CD14-positive monocyte (primary cell): ENCODE measurements at regions not wholly inside any gene's neighbourhood (a gene's known extent, or its start where the extent isn't known, plus 50 kb on each side); places are given as distances from the start of the nearest gene placed in this dataset.

Experiments
- DNase-seq, 3 donors: peaks; one replicate each; pipeline ENCODE4 v3.0.0-alpha.2; 2011 to 2022
- H2AFZ ChIP-seq: 2 replicates; pipeline ENCODE4 v1.6.0; 2012; ENCODE audit warnings: mild to moderate bottlenecking, low read depth, low read length, inconsistent platforms; ENCODE audit not compliant: insufficient read depth, poor library complexity, severe bottlenecking
- H3K27ac ChIP-seq, 2 donors: 1 replicate in 1 of 2; 2 replicates in 1 of 2; pipeline ENCODE4 v1.5.1; 2012 to 2013; ENCODE audit warnings: low read length in 2 of 2, control low read depth in 1 of 2, inconsistent platforms in 1 of 2, low read depth in 1 of 2, mild to moderate bottlenecking in 1 of 2
- H3K27me3 ChIP-seq, 2 donors: one replicate each; pipeline versions ENCODE4 v1.6.0 to v1.6.1; 2011 to 2013; ENCODE audit warnings: low read length in 2 of 2; ENCODE audit not compliant: control insufficient read depth in 2 of 2, insufficient read depth in 2 of 2
- H3K36me3 ChIP-seq, 2 donors: replicated peaks in 1 of 2; 1 replicate in 1 of 2; 2 replicates in 1 of 2; pipeline versions ENCODE4 v1.5.1 to v1.6.1; 2012 to 2013; ENCODE audit warnings: low read length in 2 of 2, control low read depth in 1 of 2, inconsistent platforms in 1 of 2, mild to moderate bottlenecking in 1 of 2; ENCODE audit not compliant: insufficient read depth in 2 of 2, control insufficient read depth in 1 of 2
- H3K4me1 ChIP-seq, 2 donors: 1 replicate in 1 of 2; 2 replicates in 1 of 2; pipeline versions ENCODE4 v1.5.1 to v1.6.1; 2012 to 2013; ENCODE audit warnings: low read length in 2 of 2, control low read depth in 1 of 2, inconsistent platforms in 1 of 2, mild to moderate bottlenecking in 1 of 2, moderate library complexity in 1 of 2; ENCODE audit not compliant: insufficient read depth in 2 of 2, control insufficient read depth in 1 of 2
- H3K4me2 ChIP-seq: replicated peaks from 2 replicates; pipeline ENCODE3; 2012; ENCODE audit warnings: low read length, moderate library complexity, mild to moderate bottlenecking; ENCODE audit not compliant: poor library complexity, severe bottlenecking; ENCODE audit errors: extremely low read depth
- H3K4me3 ChIP-seq, 3 experiments: fragments of 200-600 bp in 1 of 3; sonication (generic) in 1 of 3; replicated peaks in 1 of 3; 1 replicate in 2 of 3; 2 replicates in 1 of 3; pipeline ENCODE4 v1.5.1; 2011 to 2013; ENCODE audit warnings: low read length in 3 of 3, mild to moderate bottlenecking in 3 of 3, control low read depth in 2 of 3, low read depth in 2 of 3, inconsistent platforms in 1 of 3, moderate library complexity in 1 of 3
- H3K79me2 ChIP-seq: 2 replicates; pipeline ENCODE4 v1.6.0; 2012; ENCODE audit warnings: mild to moderate bottlenecking, control low read depth, inconsistent platforms, low read length, moderate library complexity; ENCODE audit not compliant: insufficient read depth
- H3K9ac ChIP-seq: 2 replicates; pipeline ENCODE4 v1.6.0; 2017; ENCODE audit warnings: low read length, mild to moderate bottlenecking; ENCODE audit not compliant: insufficient read depth, poor library complexity, severe bottlenecking
- H3K9me3 ChIP-seq, 2 donors: replicated peaks in 1 of 2; 1 replicate in 1 of 2; 2 replicates in 1 of 2; pipeline versions ENCODE4 v1.5.1 to v1.6.1; 2012 to 2013; ENCODE audit warnings: low read length in 2 of 2, control low read depth in 1 of 2; ENCODE audit not compliant: control insufficient read depth in 1 of 2, insufficient read depth in 1 of 2
- H4K20me1 ChIP-seq: 2 replicates; pipeline ENCODE4 v1.6.0; 2012; ENCODE audit warnings: mild to moderate bottlenecking, low read length, control low read depth, moderate library complexity; ENCODE audit not compliant: insufficient read depth
- H3K27ac Mint-ChIP-seq, 7 donors: one replicate each; pipeline ENCODE4 v1.8.0; 2020; ENCODE audit warnings: mild to moderate bottlenecking in 7 of 7, mixed read lengths in 7 of 7, moderate library complexity in 6 of 7, inconsistent platforms in 2 of 7
- H3K27me3 Mint-ChIP-seq, 3 donors: one replicate each; pipeline ENCODE4 v1.8.0; 2021 to 2022; ENCODE audit warnings: low read depth in 3 of 3, mild to moderate bottlenecking in 3 of 3, mixed read lengths in 3 of 3, moderate library complexity in 3 of 3, inconsistent platforms in 1 of 3
- H3K36me3 Mint-ChIP-seq, 2 donors: one replicate each; pipeline ENCODE4 v1.8.0; 2020; ENCODE audit warnings: mixed read lengths in 2 of 2, inconsistent platforms in 1 of 2, mild to moderate bottlenecking in 1 of 2
- H3K4me1 Mint-ChIP-seq: one replicate; pipeline ENCODE4 v1.8.0; 2020; ENCODE audit warnings: mild to moderate bottlenecking, mixed read lengths
- H3K4me3 Mint-ChIP-seq, 2 donors: one replicate each; pipeline ENCODE4 v1.8.0; 2020; ENCODE audit warnings: mild to moderate bottlenecking in 2 of 2, mixed read lengths in 2 of 2, moderate library complexity in 1 of 2
- H3K9me3 Mint-ChIP-seq, 7 donors: one replicate each; pipeline ENCODE4 v1.8.0; 2020 to 2022; ENCODE audit warnings: mixed read lengths in 7 of 7, mild to moderate bottlenecking in 6 of 7, moderate library complexity in 6 of 7, inconsistent platforms in 2 of 7
- CTCF ChIP-seq: fragments of 200-600 bp; IDR thresholded peaks from one replicate; pipeline ENCODE4 v1.8.0; 2022; ENCODE audit warnings: antibody characterized with exemption, mild to moderate bottlenecking
- WGBS: methylation state at CpG from one replicate; pipeline ENCODE4 v1.1.5; 2013; ENCODE audit warnings: missing lambda C conversion rate; ENCODE audit not compliant: insufficient coverage; 5-methylcytosine and 5-hydroxymethylcytosine counted together
- intact Hi-C, 2 donors: fragments of 100-400 bp; cut with micrococcal nuclease; formaldehyde crosslinking; loops; one replicate each; pipeline versions ENCODE4 v1.15.0 to v1.15.1; 2023

- no CpG with 5 or more reads among the region's 7 CpGs for WGBS
- Histone ChIP-seq H3K36me3 (no peaks in the 10 kb centered on the region), H3K4me1 (no peaks in the 10 kb centered on the region), H3K9ac (no peak overlapping the region), H3K27ac (no peak overlapping the region), H4K20me1 (no peaks in the 10 kb centered on the region), H3K27me3 (no peaks in the 10 kb centered on the region), H3K4me2 (no peak overlapping the region), H3K79me2 (no peaks in the 10 kb centered on the region), H3K9me3 (peaks cover 0 to 7% of the 10 kb centered on the region in 2 donors), H2AFZ (no peak overlapping the region), H3K4me3 (no peak overlapping the region)
- Mint-ChIP-seq H3K9me3 (peaks cover 0 to 17% (median 2%) of the 10 kb centered on the region in 7 donors), H3K4me1 (no peaks in the 10 kb centered on the region), H3K4me3 (no peak overlapping the region), H3K36me3 (no peaks in the 10 kb centered on the region), H3K27ac (no peak overlapping the region), H3K27me3 (peaks cover 0 to 1% (median 0%) of the 10 kb centered on the region in 3 donors)
- intact Hi-C loops, result no loop called here
- no peak for TF ChIP-seq CTCF
- no peak for DNase-seq
Measured at GRCh38 chr2:82524826-82525225, 1934.3 kb downstream of the SUCLG1 start.

GRCh38 chr2:82511894-82512293, 1947.2 kb downstream of the SUCLG1 start:
- Histone ChIP-seq H3K9me3 (peaks cover 5 to 18% of the 10 kb centered on the region in 2 donors), H3K9ac (no peak overlapping the region), H3K4me1 (no peaks in the 10 kb centered on the region), H3K27me3 (no peaks in the 10 kb centered on the region), H3K4me3 (no peak overlapping the region), H3K36me3 (no peaks in the 10 kb centered on the region), H3K4me2 (no peak overlapping the region), H2AFZ (no peak overlapping the region), H3K27ac (no peak overlapping the region), H3K79me2 (no peaks in the 10 kb centered on the region), H4K20me1 (no peaks in the 10 kb centered on the region)
- no CpG with 5 or more reads among the region's 1 CpG for WGBS
- Mint-ChIP-seq H3K36me3 (no peaks in the 10 kb centered on the region), H3K9me3 (peaks cover 3 to 19% (median 4%) of the 10 kb centered on the region in 7 donors), H3K4me1 (no peaks in the 10 kb centered on the region), H3K27ac (no peak overlapping the region), H3K27me3 (peaks cover 0 to 2% (median 0%) of the 10 kb centered on the region in 3 donors), H3K4me3 (no peak overlapping the region)
- intact Hi-C loops, result no loop called here
- no peak for DNase-seq
- TF ChIP-seq CTCF, result no peak
